ENCODE measurements at regions not wholly inside any gene's neighbourhood (a gene's known extent, or its start where the extent isn't known, plus 50 kb on each side); places are given as distances from the start of the nearest gene placed in this dataset.

DNA sequence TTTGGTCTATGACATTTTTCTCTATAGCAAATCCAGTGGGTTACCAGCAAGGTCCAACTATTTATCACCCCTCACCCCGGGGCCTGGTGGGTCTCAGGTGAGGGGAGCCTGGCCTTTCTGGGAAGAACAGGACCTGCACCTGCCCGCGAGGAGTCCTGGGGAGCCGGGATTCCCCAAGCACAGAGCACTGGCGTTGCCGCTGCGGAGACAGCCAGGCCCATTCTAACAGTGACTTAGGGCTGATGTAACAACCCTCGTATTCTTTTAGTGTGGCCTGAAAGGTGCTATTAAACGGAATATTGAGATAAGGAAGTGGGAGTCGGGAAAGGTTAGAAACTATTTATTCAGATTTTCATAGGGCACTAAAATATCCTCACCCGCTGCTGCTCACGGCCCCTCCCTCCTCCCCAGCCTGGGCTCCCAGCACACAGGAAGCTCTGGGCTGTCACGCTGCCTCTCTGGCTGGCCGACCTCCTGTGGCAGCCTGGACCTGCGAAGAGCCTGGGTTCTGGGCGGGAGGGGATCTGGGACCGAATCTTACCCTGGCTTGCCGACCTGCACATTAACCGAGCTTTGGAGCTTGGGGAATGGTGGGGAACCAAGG lies 141.2 kb downstream of the MIAT start:
- intact Hi-C loops (cut with micrococcal nuclease) = no loop called here
- CTCF ChIA-PET = no interaction called here
- H4K20me1 ChIP-seq (ENCODE audit: control insufficient read depth, insufficient read depth, low read length, poor library complexity, severe bottlenecking) = no peaks in the 10 kb centered on the region
- DNase-seq (no peak), ATAC-seq (ENCODE audit: low read depth) (no peak)
- H3K4me2 ChIP-seq (replicated peaks; ENCODE audit: low read depth, low read length, poor library complexity, severe bottlenecking) = no peak overlapping the region
- Mint-ChIP-seq H3K4me3 (no peak overlapping the region), H3K4me1 (no peaks in the 10 kb centered on the region), H3K27ac (no peak overlapping the region), H3K27me3 (no peaks in the 10 kb centered on the region), H3K9me3 (ENCODE audit: insufficient read depth) (no peaks in the 10 kb centered on the region)
- peaks cover 0 to 4% of the 10 kb centered on the region in 2 experiments for H3K36me3 ChIP-seq (replicated peaks in 1 of 2; ENCODE audit: control extremely low read depth in 1 of 2, control insufficient read depth in 1 of 2, extremely low read depth in 1 of 2, insufficient read depth in 2 of 2, low read length in 1 of 2)
- no peak overlapping the region for H3K9ac ChIP-seq (ENCODE audit: low read length)
- H3K4me1 ChIP-seq (ENCODE audit: control insufficient read depth in 2 of 2, insufficient read depth in 2 of 2, low read length in 2 of 2) = no peaks in the 10 kb centered on the region
- TF ChIP-seq, protein P1, sequence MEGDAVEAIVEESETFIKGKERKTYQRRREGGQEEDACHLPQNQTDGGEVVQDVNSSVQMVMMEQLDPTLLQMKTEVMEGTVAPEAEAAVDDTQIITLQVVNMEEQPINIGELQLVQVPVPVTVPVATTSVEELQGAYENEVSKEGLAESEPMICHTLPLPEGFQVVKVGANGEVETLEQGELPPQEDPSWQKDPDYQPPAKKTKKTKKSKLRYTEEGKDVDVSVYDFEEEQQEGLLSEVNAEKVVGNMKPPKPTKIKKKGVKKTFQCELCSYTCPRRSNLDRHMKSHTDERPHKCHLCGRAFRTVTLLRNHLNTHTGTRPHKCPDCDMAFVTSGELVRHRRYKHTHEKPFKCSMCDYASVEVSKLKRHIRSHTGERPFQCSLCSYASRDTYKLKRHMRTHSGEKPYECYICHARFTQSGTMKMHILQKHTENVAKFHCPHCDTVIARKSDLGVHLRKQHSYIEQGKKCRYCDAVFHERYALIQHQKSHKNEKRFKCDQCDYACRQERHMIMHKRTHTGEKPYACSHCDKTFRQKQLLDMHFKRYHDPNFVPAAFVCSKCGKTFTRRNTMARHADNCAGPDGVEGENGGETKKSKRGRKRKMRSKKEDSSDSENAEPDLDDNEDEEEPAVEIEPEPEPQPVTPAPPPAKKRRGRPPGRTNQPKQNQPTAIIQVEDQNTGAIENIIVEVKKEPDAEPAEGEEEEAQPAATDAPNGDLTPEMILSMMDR (IDR thresholded peaks at IDR 0.05) = no peak
- TF ChIP-seq EZH2 (IDR thresholded peaks at IDR 0.05; ENCODE audit: borderline replicate concordance, insufficient read depth, low read depth, low read length, poor library complexity, severe bottlenecking) = no peak
- 86% methylated on average over 13 of the region's 19 CpGs for WGBS (ENCODE audit: insufficient coverage)
- no peak overlapping the region for H2AFZ ChIP-seq (ENCODE audit: insufficient read depth, low read depth, low read length, poor library complexity, severe bottlenecking)
- H3K79me2 ChIP-seq (ENCODE audit: control insufficient read depth, insufficient read depth, low read length) = no peaks in the 10 kb centered on the region
- no peak overlapping the region for H3K4me3 ChIP-seq (ENCODE audit: control extremely low read depth in 1 of 5, extremely low read depth in 1 of 5, insufficient read depth in 1 of 5, low read depth in 2 of 5, low read length in 4 of 5)
- POLR2A ChIA-PET = no interaction called here
- no peaks in the 10 kb centered on the region for H3K9me3 ChIP-seq (ENCODE audit: control extremely low read depth in 1 of 3, control insufficient read depth in 2 of 3, insufficient read depth in 1 of 3, low read length in 2 of 3)
- no peaks in the 10 kb centered on the region for H3K27me3 ChIP-seq (replicated peaks in 1 of 4; ENCODE audit: control extremely low read depth in 1 of 4, control insufficient read depth in 3 of 4, insufficient read depth in 4 of 4, low read length in 3 of 4)
- H3K27ac ChIP-seq (ENCODE audit: low read length in 2 of 2) = no peak overlapping the region

DNA sequence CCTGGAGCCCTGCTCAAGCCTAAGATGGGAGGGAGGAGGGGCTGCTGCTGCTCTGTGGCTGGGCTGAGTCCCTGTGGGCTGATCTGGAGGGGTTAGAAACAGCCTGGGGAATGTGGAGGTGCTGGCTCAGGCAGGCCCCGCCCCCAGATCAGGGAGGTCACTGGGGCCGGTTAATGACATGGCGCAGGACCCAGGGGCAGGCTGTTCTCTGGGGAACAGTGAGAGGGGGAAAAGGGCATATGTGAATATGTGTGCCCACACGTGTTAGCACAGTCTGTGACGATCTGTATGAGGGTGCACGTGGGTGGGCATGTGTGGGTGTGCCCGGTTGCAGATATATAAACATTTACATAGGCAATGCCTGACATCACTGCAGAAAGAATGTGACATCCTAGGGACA lies 143.5 kb downstream of the MIAT start:
- H3K9ac ChIP-seq (ENCODE audit: low read length) = no peak overlapping the region
- TF ChIP-seq EZH2 (IDR thresholded peaks at IDR 0.05; ENCODE audit: borderline replicate concordance, insufficient read depth, low read depth, low read length, poor library complexity, severe bottlenecking) = no peak
- TF ChIP-seq, protein P1 (IDR thresholded peaks at IDR 0.05) = no peak
- no peaks in the 10 kb centered on the region for H3K4me1 ChIP-seq (ENCODE audit: control insufficient read depth in 2 of 2, insufficient read depth in 2 of 2, low read length in 2 of 2)
- Mint-ChIP-seq H3K4me1 (no peaks in the 10 kb centered on the region), H3K9me3 (ENCODE audit: insufficient read depth) (no peaks in the 10 kb centered on the region), H3K4me3 (no peak overlapping the region), H3K27ac (no peak overlapping the region), H3K27me3 (no peaks in the 10 kb centered on the region)
- no peaks in the 10 kb centered on the region for H3K36me3 ChIP-seq (replicated peaks in 1 of 2; ENCODE audit: control extremely low read depth in 1 of 2, control insufficient read depth in 1 of 2, extremely low read depth in 1 of 2, insufficient read depth in 2 of 2, low read length in 1 of 2)
- intact Hi-C loops (cut with micrococcal nuclease) = no loop called here
- DNase-seq = no peak
- no peaks in the 10 kb centered on the region for H3K79me2 ChIP-seq (ENCODE audit: control insufficient read depth, insufficient read depth, low read length)
- H4K20me1 ChIP-seq (ENCODE audit: control insufficient read depth, insufficient read depth, low read length, poor library complexity, severe bottlenecking) = no peaks in the 10 kb centered on the region
- no peak overlapping the region for H3K4me3 ChIP-seq (ENCODE audit: control extremely low read depth in 1 of 5, extremely low read depth in 1 of 5, insufficient read depth in 1 of 5, low read depth in 2 of 5, low read length in 4 of 5)
- H2AFZ ChIP-seq (ENCODE audit: insufficient read depth, low read depth, low read length, poor library complexity, severe bottlenecking) = no peak overlapping the region
- H3K27me3 ChIP-seq (replicated peaks in 1 of 4; ENCODE audit: control extremely low read depth in 1 of 4, control insufficient read depth in 3 of 4, insufficient read depth in 4 of 4, low read length in 3 of 4) = no peaks in the 10 kb centered on the region
- no peaks in the 10 kb centered on the region for H3K9me3 ChIP-seq (ENCODE audit: control extremely low read depth in 1 of 3, control insufficient read depth in 2 of 3, insufficient read depth in 1 of 3, low read length in 2 of 3)
- CTCF ChIA-PET = no interaction called here
- no peak overlapping the region for H3K27ac ChIP-seq (ENCODE audit: low read length in 2 of 2)
- POLR2A ChIA-PET = no interaction called here
- H3K4me2 ChIP-seq (replicated peaks; ENCODE audit: low read depth, low read length, poor library complexity, severe bottlenecking) = no peak overlapping the region
- 86% methylated on average over 5 of the region's 7 CpGs for WGBS (ENCODE audit: insufficient coverage)
- no peak for ATAC-seq (ENCODE audit: low read depth)
